ENCODE measurements at regions not wholly inside any gene's neighbourhood (a gene's known extent, or its start where the extent isn't known, plus 50 kb on each side); places are given as distances from the start of the nearest gene placed in this dataset.
"Not testable (repeated sequence)": the region's sequence is repeated elsewhere in the genome, so short reads cannot be mapped to it uniquely, and the experiment has no call there.

DNA sequence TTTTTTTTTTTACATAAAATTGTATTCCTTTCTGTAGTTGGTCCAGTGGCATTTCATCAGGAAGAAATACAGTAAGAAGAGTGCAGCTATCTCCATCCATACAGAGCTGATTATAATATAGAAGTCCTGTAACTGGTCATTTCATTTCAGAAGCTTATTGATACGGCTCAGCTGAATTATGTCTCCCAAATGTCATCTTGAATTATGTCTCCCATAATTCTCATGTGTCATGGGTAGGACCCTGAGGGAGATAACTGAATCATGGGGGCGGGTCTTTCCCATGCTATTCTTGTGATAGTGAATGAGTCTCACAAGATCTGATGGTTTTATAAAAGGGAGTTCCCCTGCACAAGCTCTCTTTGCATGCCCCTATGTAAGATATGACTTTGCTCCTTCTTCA is 492.9 kb downstream of the CHSY3 start:
- H3K9me3 ChIP-seq (ENCODE audit: low read depth, low read length): no peaks in the 10 kb centered on the region
- H3K36me3 ChIP-seq (ENCODE audit: insufficient read depth, low read length): no peaks in the 10 kb centered on the region
- TF ChIP-seq EZH2 (IDR thresholded peaks at IDR 0.05): no peak
- TF ChIP-seq POLR2AphosphoS5 (IDR thresholded peaks at IDR 0.05; ENCODE audit: borderline replicate concordance, low read depth, low read length): no peak
- no peak for TF ChIP-seq FOXP2 (optimal IDR thresholded peaks at IDR 0.05; ENCODE audit: control extremely low read depth, extremely low read length, insufficient read depth)
- H3K27ac ChIP-seq: no peak overlapping the region
- no peak for DNase-seq (ENCODE audit: low read depth, low spot score)
- no peak overlapping the region for H3K9ac ChIP-seq (ENCODE audit: insufficient read length)
- no peak overlapping the region for H3K4me3 ChIP-seq

DNA sequence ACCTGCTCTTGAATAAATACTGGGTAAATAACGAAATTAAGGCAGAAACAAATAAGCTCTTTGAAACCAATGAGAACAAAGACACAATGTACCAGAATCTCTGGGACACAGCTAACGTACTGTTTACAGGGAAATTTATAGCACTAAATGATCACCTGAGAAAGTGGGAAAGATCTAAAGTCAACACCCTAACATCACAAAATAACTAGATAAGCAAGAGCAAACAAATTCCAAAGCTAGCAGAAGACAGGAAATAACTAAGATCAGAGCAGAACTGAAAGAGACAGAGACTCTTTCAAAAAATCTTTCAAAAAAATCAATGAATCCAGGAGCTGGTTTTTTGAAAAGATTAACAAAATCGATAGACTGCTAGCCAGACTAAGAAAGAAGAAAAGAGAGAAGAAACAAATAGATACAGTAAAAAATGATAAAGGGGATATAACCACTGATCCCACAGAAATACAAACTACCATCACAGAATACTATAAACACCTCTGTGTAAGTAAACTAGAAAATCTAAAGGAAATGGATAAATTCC is 487.5 kb downstream of the CHSY3 start:
- H3K36me3 ChIP-seq (ENCODE audit: insufficient read depth, low read length); H3K4me3 ChIP-seq; H3K9ac ChIP-seq (ENCODE audit: insufficient read length); H3K27ac ChIP-seq; DNase-seq (ENCODE audit: low read depth, low spot score); H3K9me3 ChIP-seq (ENCODE audit: low read depth, low read length): not testable (repeated sequence)

DNA sequence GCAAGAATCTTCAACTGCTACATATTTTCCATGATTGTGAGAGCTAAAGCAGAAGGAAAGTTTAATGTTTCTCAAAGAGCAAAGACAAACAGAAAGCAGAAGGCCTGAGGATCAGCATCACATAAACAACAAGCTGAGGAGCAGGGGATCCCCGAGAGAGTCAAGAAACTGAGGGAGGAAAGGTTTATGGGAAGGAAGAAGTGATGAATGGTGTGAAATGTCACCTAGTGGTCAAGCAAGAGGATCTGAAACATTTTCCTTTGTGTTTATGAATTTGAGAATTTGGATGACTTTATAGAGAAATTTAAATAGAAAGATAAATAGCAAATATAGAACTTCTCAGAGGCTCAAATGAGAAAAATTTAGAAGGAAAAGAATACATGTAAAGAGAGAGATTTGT is 481.9 kb downstream of the CHSY3 start:
- DNase-seq (ENCODE audit: low read depth, low spot score): no peak
- Histone ChIP-seq H3K9me3 (ENCODE audit: low read depth, low read length) (no peaks in the 10 kb centered on the region), H3K27ac (no peak overlapping the region), H3K36me3 (ENCODE audit: insufficient read depth, low read length) (no peaks in the 10 kb centered on the region), H3K9ac (ENCODE audit: insufficient read length) (no peak overlapping the region), H3K4me3 (no peak overlapping the region)
- TF ChIP-seq POLR2AphosphoS5 (IDR thresholded peaks at IDR 0.05; ENCODE audit: borderline replicate concordance, low read depth, low read length) (no peak), EZH2 (IDR thresholded peaks at IDR 0.05) (no peak), FOXP2 (optimal IDR thresholded peaks at IDR 0.05; ENCODE audit: control extremely low read depth, extremely low read length, insufficient read depth) (no peak)

DNA sequence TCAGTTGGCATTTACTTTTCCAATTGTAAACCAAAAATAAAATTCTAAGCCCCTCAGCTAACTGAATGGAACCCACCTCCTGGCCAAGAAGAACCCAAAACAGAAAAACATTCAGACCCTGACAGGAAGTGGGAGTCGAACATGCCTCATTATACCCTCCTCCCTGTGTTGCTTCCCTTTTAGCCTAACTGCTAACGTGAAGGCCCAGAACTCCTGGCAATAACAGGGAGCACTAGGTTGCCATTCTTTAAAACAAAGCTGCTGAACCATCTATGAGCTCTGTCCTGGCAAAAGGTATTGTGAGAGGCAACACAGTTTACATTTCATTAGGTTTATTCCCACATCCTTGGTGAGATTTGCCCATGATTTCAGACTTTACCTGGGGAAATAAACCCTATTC is 481.4 kb downstream of the CHSY3 start:
- Histone ChIP-seq H3K27ac (no peak overlapping the region), H3K9ac (ENCODE audit: insufficient read length) (no peak overlapping the region), H3K9me3 (ENCODE audit: low read depth, low read length) (no peaks in the 10 kb centered on the region), H3K36me3 (ENCODE audit: insufficient read depth, low read length) (no peaks in the 10 kb centered on the region), H3K4me3 (no peak overlapping the region)
- TF ChIP-seq POLR2AphosphoS5 (IDR thresholded peaks at IDR 0.05; ENCODE audit: borderline replicate concordance, low read depth, low read length): no peak
- no peak for TF ChIP-seq EZH2 (IDR thresholded peaks at IDR 0.05)
- no peak for TF ChIP-seq FOXP2 (optimal IDR thresholded peaks at IDR 0.05; ENCODE audit: control extremely low read depth, extremely low read length, insufficient read depth)
- no peak for DNase-seq (ENCODE audit: low read depth, low spot score)

DNA sequence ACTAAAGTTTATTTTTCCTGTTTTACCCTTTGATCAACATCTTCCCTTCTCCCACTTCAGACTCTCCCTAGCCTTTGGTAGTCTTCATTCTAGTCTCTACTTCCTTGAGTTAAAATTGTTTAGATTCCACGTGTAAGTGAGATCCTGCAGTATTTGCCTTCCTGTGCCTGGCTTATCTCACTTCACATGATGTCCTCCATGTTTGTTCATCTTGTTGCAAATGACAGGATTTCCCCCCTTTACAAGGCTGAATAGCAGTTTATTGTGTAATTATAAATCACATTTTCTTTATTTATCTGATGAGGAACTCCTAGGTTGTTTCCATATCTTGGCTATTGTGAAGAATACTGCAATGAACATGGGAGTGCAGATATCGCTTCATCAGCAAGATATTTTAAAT is 461.7 kb downstream of the CHSY3 start:
- Histone ChIP-seq H3K9me3 (ENCODE audit: low read depth, low read length) (no peaks in the 10 kb centered on the region), H3K4me3 (no peak overlapping the region), H3K9ac (ENCODE audit: insufficient read length) (no peak overlapping the region), H3K27ac (no peak overlapping the region), H3K36me3 (ENCODE audit: insufficient read depth, low read length) (no peaks in the 10 kb centered on the region)
- no peak for DNase-seq (ENCODE audit: low read depth, low spot score)
- TF ChIP-seq FOXP2 (optimal IDR thresholded peaks at IDR 0.05; ENCODE audit: control extremely low read depth, extremely low read length, insufficient read depth) (no peak), POLR2AphosphoS5 (IDR thresholded peaks at IDR 0.05; ENCODE audit: borderline replicate concordance, low read depth, low read length) (no peak), EZH2 (IDR thresholded peaks at IDR 0.05) (no peak)

DNA sequence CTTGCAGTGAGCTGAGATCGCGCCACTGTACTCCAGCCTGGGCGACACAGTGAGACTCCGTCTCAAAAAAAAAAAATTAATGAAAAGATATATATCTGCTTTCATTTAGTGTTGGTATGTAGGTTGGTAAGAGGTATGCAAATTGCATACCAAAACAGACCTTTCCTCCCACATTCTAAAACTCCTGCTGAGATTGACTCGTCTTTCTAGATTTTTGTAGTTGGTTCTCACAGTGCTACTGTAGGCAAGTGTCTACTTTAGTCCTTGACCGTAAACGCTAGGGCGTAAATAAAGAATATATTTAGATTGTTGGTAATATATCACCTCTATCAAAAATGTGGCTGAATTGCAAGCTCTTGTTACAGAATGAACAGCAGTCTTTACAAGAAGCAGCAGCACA is 445.9 kb downstream of the CHSY3 start:
- Histone ChIP-seq H3K36me3 (ENCODE audit: insufficient read depth, low read length) (no peaks in the 10 kb centered on the region), H3K9me3 (ENCODE audit: low read depth, low read length) (no peaks in the 10 kb centered on the region), H3K9ac (ENCODE audit: insufficient read length) (no peak overlapping the region), H3K27ac (no peak overlapping the region), H3K4me3 (no peak overlapping the region)
- TF ChIP-seq POLR2AphosphoS5 (IDR thresholded peaks at IDR 0.05; ENCODE audit: borderline replicate concordance, low read depth, low read length) (no peak), FOXP2 (optimal IDR thresholded peaks at IDR 0.05; ENCODE audit: control extremely low read depth, extremely low read length, insufficient read depth) (no peak), EZH2 (IDR thresholded peaks at IDR 0.05) (no peak)
- no peak for DNase-seq (ENCODE audit: low read depth, low spot score)

DNA sequence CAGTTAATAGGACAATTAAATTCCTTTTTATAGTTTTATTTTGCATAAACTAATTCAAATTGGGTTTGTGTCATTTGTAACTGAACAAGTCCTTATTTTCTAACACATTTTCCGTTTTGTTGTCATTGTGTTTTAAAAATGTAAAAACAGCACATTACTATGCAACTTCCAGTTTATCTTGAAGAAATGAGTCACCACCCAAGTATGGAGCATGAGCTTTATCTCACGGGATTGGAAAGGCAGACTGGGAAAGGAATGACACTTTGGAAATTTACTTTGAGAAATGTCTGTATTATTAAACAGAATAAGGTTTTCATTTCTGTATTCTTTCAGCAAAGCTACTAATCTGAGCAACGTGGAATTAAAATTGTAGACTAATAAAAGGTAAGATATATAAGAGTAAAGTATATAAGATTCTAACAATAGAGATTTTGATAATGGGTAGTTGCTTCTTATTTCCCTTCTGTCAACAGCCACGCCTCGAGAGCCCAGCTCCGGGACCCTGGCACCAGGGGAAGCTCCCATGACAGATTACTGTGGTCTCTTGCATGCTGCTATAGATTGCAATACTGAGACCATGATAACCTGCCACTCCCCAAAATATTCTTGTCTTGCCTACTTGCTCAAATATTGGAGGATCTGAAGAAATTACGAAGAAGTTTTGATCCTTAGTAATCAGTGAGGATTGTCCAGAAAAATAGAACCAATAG is 433.1 kb downstream of the CHSY3 start:
- no peak for DNase-seq (ENCODE audit: low read depth, low spot score)

DNA sequence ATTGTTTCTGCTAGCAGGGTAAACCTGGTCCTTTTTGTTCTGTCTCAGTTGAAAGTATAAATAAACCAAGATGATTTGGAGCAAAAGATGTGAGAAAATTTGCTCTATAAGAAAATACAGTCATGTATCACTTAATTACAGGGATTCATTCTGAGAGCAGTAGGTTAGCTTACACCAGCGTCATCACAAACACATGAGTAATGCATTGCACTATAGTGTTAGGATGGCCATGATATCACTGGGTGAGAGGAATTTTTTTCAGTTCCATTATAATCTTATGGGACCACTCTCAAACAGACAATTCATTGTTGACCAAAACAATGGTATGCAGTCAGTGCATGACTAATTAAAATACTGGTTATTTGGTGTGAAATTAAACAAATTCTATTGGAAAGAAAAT is 430.9 kb downstream of the CHSY3 start:
- no peak for DNase-seq (ENCODE audit: low read depth, low spot score)
- Histone ChIP-seq H3K9me3 (ENCODE audit: low read depth, low read length) (no peaks in the 10 kb centered on the region), H3K27ac (no peak overlapping the region), H3K9ac (ENCODE audit: insufficient read length) (no peak overlapping the region), H3K4me3 (no peak overlapping the region), H3K36me3 (ENCODE audit: insufficient read depth, low read length) (no peaks in the 10 kb centered on the region)
- TF ChIP-seq EZH2 (IDR thresholded peaks at IDR 0.05): no peak
- TF ChIP-seq POLR2AphosphoS5 (IDR thresholded peaks at IDR 0.05; ENCODE audit: borderline replicate concordance, low read depth, low read length): no peak
- TF ChIP-seq FOXP2 (optimal IDR thresholded peaks at IDR 0.05; ENCODE audit: control extremely low read depth, extremely low read length, insufficient read depth): no peak

More for the DNA sequence above, 433.1 kb downstream of the CHSY3 start:
- no peak for TF ChIP-seq POLR2AphosphoS5 (IDR thresholded peaks at IDR 0.05; ENCODE audit: borderline replicate concordance, low read depth, low read length)
- TF ChIP-seq FOXP2 (optimal IDR thresholded peaks at IDR 0.05; ENCODE audit: control extremely low read depth, extremely low read length, insufficient read depth): no peak
- no peak for TF ChIP-seq EZH2 (IDR thresholded peaks at IDR 0.05)
- Histone ChIP-seq H3K4me3 (no peak overlapping the region), H3K27ac (no peak overlapping the region), H3K9ac (ENCODE audit: insufficient read length) (no peak overlapping the region), H3K36me3 (ENCODE audit: insufficient read depth, low read length) (no peaks in the 10 kb centered on the region), H3K9me3 (ENCODE audit: low read depth, low read length) (no peaks in the 10 kb centered on the region)

DNA sequence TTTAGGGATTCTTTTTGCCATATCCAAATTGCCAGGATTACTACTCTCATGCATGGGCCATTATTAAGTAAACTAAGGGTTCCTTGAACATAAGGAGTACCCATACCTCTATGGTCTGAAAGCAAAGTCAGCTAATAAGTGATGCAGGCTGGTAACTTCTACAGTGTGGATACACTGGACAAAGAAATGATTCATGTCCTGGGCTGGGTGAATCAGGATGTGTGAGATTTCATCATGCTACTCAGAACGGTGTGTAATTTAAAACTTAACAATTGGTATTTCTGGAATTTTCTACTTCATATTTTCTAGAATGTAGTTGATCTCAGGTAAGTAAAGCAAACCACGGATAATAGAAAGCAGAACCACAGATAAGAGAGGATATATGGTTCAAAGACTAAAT is 428.8 kb downstream of the CHSY3 start:
- H3K9me3 ChIP-seq (ENCODE audit: low read depth, low read length): no peaks in the 10 kb centered on the region
- H3K4me3 ChIP-seq: no peak overlapping the region
- no peak for TF ChIP-seq POLR2AphosphoS5 (IDR thresholded peaks at IDR 0.05; ENCODE audit: borderline replicate concordance, low read depth, low read length)
- no peak for TF ChIP-seq FOXP2 (optimal IDR thresholded peaks at IDR 0.05; ENCODE audit: control extremely low read depth, extremely low read length, insufficient read depth)
- TF ChIP-seq EZH2 (IDR thresholded peaks at IDR 0.05): no peak
- no peaks in the 10 kb centered on the region for H3K36me3 ChIP-seq (ENCODE audit: insufficient read depth, low read length)
- H3K27ac ChIP-seq: no peak overlapping the region
- no peak for DNase-seq (ENCODE audit: low read depth, low spot score)
- no peak overlapping the region for H3K9ac ChIP-seq (ENCODE audit: insufficient read length)
